AG09309 (cell line): ENCODE measurements at regions not wholly inside any gene's neighbourhood (a gene's known extent, or its start where the extent isn't known, plus 50 kb on each side); places are given as distances from the start of the nearest gene placed in this dataset.
A peak's percentile ranks its signal among the peaks of the same experiment; 100 is the strongest.

Source experiments
- DNase-seq: peaks from one replicate; pipeline ENCODE4 v3.0.0-alpha.2; 2010; ENCODE audit warnings: low read depth
- H3K4me3 ChIP-seq: 2 replicates; pipeline ENCODE4 v1.5.1; 2011; ENCODE audit warnings: mild to moderate bottlenecking, low read depth, low read length, moderate library complexity; ENCODE audit not compliant: control insufficient read depth
- TF ChIP-seq, protein P1 (sequence below): IDR thresholded peaks from 2 replicates; pipeline ENCODE4 v1.5.1; 2011; ENCODE audit warnings: mild to moderate bottlenecking, low read depth, low read length, inconsistent platforms; ENCODE audit not compliant: insufficient read depth, control insufficient read depth; ENCODE audit errors: missing control alignments

DNA sequence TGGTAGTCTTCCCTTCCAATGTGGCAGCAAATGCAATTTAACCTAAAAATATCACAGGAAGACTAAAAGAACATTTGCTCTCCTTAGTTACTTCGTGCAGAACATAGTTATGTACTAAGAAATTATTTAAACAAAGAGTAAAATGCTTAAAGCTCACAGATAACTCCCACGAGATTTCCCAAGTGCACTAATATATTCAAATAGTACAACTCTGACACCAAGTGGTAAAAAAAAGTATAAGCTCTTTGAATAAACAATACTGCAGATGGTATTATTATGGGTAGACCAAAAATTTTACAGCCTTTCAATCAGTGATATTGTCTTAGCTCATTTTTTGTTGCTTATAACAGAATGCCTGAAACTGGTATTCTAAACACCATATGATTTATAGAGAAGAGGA lies 52.8 kb upstream of the FILIP1 start:
- TF ChIP-seq, protein P1, sequence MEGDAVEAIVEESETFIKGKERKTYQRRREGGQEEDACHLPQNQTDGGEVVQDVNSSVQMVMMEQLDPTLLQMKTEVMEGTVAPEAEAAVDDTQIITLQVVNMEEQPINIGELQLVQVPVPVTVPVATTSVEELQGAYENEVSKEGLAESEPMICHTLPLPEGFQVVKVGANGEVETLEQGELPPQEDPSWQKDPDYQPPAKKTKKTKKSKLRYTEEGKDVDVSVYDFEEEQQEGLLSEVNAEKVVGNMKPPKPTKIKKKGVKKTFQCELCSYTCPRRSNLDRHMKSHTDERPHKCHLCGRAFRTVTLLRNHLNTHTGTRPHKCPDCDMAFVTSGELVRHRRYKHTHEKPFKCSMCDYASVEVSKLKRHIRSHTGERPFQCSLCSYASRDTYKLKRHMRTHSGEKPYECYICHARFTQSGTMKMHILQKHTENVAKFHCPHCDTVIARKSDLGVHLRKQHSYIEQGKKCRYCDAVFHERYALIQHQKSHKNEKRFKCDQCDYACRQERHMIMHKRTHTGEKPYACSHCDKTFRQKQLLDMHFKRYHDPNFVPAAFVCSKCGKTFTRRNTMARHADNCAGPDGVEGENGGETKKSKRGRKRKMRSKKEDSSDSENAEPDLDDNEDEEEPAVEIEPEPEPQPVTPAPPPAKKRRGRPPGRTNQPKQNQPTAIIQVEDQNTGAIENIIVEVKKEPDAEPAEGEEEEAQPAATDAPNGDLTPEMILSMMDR, result peak; percentile 12
- no peak overlapping the region for H3K4me3 ChIP-seq
- DNase-seq, result no peak

GRCh38 chr6:75550544-75551167 lies 51.0 kb upstream of the SENP6 start:
- H3K4me3 ChIP-seq, result no peak overlapping the region
- TF ChIP-seq, protein P1, result no peak
- no peak for DNase-seq

DNA sequence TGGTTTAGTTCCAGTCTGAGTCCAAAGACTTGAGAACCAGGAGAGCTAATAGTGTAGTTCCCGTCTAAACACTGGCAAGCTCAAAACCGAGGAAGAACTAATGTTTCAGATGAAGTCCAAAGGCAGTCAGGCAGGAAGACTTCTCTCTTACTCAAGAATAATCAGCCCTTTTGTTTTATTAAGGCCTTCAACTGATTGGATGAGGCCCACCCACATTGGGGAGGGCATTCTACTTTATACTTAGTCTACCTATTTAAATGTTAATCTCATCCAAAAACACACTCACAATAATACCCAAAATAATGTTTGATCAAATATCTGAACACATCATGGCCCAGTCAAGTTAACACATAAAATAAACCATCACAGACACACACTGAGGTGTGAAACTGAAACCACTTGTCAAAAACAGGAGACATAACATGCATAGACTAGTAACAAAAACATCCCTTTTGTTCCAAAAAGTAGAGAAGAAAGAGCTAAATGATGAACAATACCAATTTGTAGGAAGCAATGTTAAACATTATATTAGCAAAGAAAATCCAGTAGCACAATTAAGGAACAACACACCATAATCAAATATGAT lies 50.2 kb upstream of the SENP6 start:
- no peak overlapping the region for H3K4me3 ChIP-seq
- TF ChIP-seq, protein P1, result no peak
- DNase-seq, result no peak
